Endothelial cell of umbilical vein (primary cell): ENCODE measurements at regions not wholly inside any gene's neighbourhood (a gene's known extent, or its start where the extent isn't known, plus 50 kb on each side); places are given as distances from the start of the nearest gene placed in this dataset.

Experiments
- BruUV-seq: library from RNA; stranded (reverse); fragments of 400-500 nt; replicated peaks from 2 replicates; lab custom pipeline; 2021; lab: Mats Ljungman, UMichigan
- CTCF ChIA-PET: fragments of 300-600, 350-600 bp; sonication (Branson Sonifier 250); formaldehyde crosslinking; loops from one replicate; lab custom pipeline; 2021; ENCODE audit warnings: antibody characterized with exemption, inconsistent platforms; lab: Charles Lee
- POLR2A ChIA-PET: fragments of 300-600, 350-600 bp; sonication (Branson Sonifier 250); formaldehyde crosslinking; loops from one replicate; lab custom pipeline; 2021; ENCODE audit warnings: antibody characterized with exemption, inconsistent platforms; lab: Charles Lee
- DNase-seq: peaks from one replicate; pipeline ENCODE4 v3.0.0-alpha.2; 2011; ENCODE audit warnings: low read depth, low spot score
- FAIRE-seq: peaks from 2 replicates; lab custom pipeline; 2011; peaks lifted over from hg19 to GRCh38; lab: Jason Lieb, UNC
- H2AFZ ChIP-seq: 2 replicates; pipeline ENCODE4 v1.6.0; 2012; ENCODE audit warnings: low read depth, low read length, control low read depth, inconsistent platforms
- H3K27ac ChIP-seq: 2 replicates; pipeline ENCODE4 v1.5.1; 2011; ENCODE audit warnings: low read depth, mild to moderate bottlenecking, control low read depth, low read length, moderate library complexity; ENCODE audit not compliant: insufficient read depth
- H3K27me3 ChIP-seq, 2 experiments: 2 replicates each; pipeline versions ENCODE4 v1.6.0 to v1.6.1; 2011; ENCODE audit warnings: low read length in 2 of 2, mixed read lengths in 1 of 2; ENCODE audit not compliant: control insufficient read depth in 2 of 2, insufficient read depth in 2 of 2
- H3K36me3 ChIP-seq, 2 experiments: 2 replicates in 1 of 2; 3 replicates in 1 of 2; pipeline ENCODE4 v1.5.1; 2011; ENCODE audit warnings: low read length in 2 of 2, mild to moderate bottlenecking in 1 of 2, moderate library complexity in 1 of 2; ENCODE audit not compliant: control insufficient read depth in 2 of 2, insufficient read depth in 2 of 2; ENCODE audit errors: extremely low read depth in 1 of 2
- H3K4me1 ChIP-seq: 3 replicates; pipeline ENCODE4 v1.5.1; 2011; ENCODE audit warnings: mild to moderate bottlenecking, low read length; ENCODE audit not compliant: control insufficient read depth, insufficient read depth; ENCODE audit errors: extremely low read depth
- H3K4me2 ChIP-seq: 2 replicates; pipeline ENCODE4 v1.6.1; 2011; ENCODE audit warnings: low read length, control low read depth, mixed read lengths; ENCODE audit not compliant: insufficient read depth
- H3K4me3 ChIP-seq, 3 experiments: fragments of 200-600 bp in 1 of 3; sonication (generic), shearing (Covaris generic) in 1 of 3; replicated peaks in 1 of 3; 2 replicates each; pipeline ENCODE4 v1.5.1; 2011 to 2016; ENCODE audit warnings: control low read depth in 3 of 3, low read length in 3 of 3, mild to moderate bottlenecking in 2 of 3, inconsistent platforms in 1 of 3, low read depth in 1 of 3, moderate library complexity in 1 of 3; ENCODE audit not compliant: insufficient read depth in 1 of 3
- H3K79me2 ChIP-seq: 2 replicates; pipeline ENCODE4 v1.6.0; 2012; ENCODE audit warnings: low read length, inconsistent platforms; ENCODE audit not compliant: control insufficient read depth, insufficient read depth
- H3K9ac ChIP-seq: replicated peaks from 2 replicates; pipeline ENCODE3; 2011; ENCODE audit warnings: low read length, control low read depth; ENCODE audit not compliant: insufficient read depth; ENCODE audit errors: extremely low read depth
- H3K9me1 ChIP-seq: replicated peaks from 3 replicates; pipeline ENCODE4 v1.6.0; 2011; ENCODE audit warnings: mild to moderate bottlenecking, low read length; ENCODE audit not compliant: control insufficient read depth, insufficient read depth; ENCODE audit errors: extremely low read depth
- H3K9me3 ChIP-seq: replicated peaks from 2 replicates; pipeline ENCODE4 v1.5.1; 2012; ENCODE audit warnings: low read length, inconsistent platforms; ENCODE audit not compliant: control insufficient read depth, insufficient read depth
- H4K20me1 ChIP-seq: replicated peaks from 2 replicates; pipeline ENCODE3; 2011; ENCODE audit warnings: mild to moderate bottlenecking, low read length; ENCODE audit not compliant: control insufficient read depth, insufficient read depth; ENCODE audit errors: extremely low read depth
- CTCF ChIP-seq, 2 donors: IDR thresholded peaks; 1 replicate in 1 of 2; 2 replicates in 1 of 2; pipeline ENCODE4 v1.5.1; 2011; ENCODE audit warnings: low read length in 2 of 2, mild to moderate bottlenecking in 2 of 2, moderate library complexity in 2 of 2, control low read depth in 1 of 2, inconsistent platforms in 1 of 2, low read depth in 1 of 2; ENCODE audit not compliant: insufficient read depth in 1 of 2; ENCODE audit errors: extremely low read depth in 1 of 2
- EZH2 ChIP-seq: IDR thresholded peaks from 2 replicates; pipeline ENCODE4 v1.6.1; 2012; ENCODE audit warnings: borderline replicate concordance, low read depth, mild to moderate bottlenecking, moderate library complexity, low read length, inconsistent platforms; ENCODE audit not compliant: severe bottlenecking
- FOS ChIP-seq: IDR thresholded peaks from 2 replicates; pipeline ENCODE4 v1.6.1; 2011; ENCODE audit warnings: mild to moderate bottlenecking, low read length, moderate library complexity, borderline replicate concordance; ENCODE audit not compliant: insufficient read depth
- GATA2 ChIP-seq: IDR thresholded peaks from 2 replicates; pipeline ENCODE4 v1.7.0; 2011; ENCODE audit warnings: low read depth, mild to moderate bottlenecking, moderate library complexity, mixed read lengths, low read length; ENCODE audit not compliant: insufficient read length, insufficient read depth
- JUN ChIP-seq: IDR thresholded peaks from 2 replicates; pipeline ENCODE4 v1.6.1; 2011; ENCODE audit warnings: borderline replicate concordance, low read depth; ENCODE audit not compliant: insufficient read length, insufficient read depth
- MYC ChIP-seq: IDR thresholded peaks from one replicate; pipeline ENCODE4 v1.6.1; 2011; ENCODE audit warnings: mild to moderate bottlenecking, low read depth, low read length
- POLR2A ChIP-seq: IDR thresholded peaks from 2 replicates; pipeline ENCODE4 v1.6.1; 2012; ENCODE audit warnings: low read depth, mild to moderate bottlenecking, control low read depth, low read length
- POLR2AphosphoS5 ChIP-seq: IDR thresholded peaks from 2 replicates; pipeline ENCODE4 v1.6.1; 2012; ENCODE audit warnings: low read depth, mild to moderate bottlenecking, control low read depth, low read length, moderate library complexity; ENCODE audit not compliant: insufficient read depth
- dilution Hi-C: fragments of 300-500 bp; cut with MboI; formaldehyde crosslinking; loops from one replicate; pipeline ENCODE4 v1.15.0; 2019; ENCODE audit warnings: low sequenced_read_pairs; ENCODE audit not compliant: extremely low pct_ligation_motif_present
- intact Hi-C: fragments of 100-400 bp; cut with micrococcal nuclease; formaldehyde crosslinking; loops from one replicate; pipeline ENCODE4 v1.10.0; 2022
- TF ChIP-seq, protein P1 (sequence below): IDR thresholded peaks from 2 replicates; pipeline ENCODE4 v1.6.1; 2011; ENCODE audit not compliant: insufficient read depth, insufficient read length

GRCh38 chr5:66324357-66324756 is 180.3 kb downstream of the SREK1 start:
- H3K79me2 ChIP-seq, result no peaks in the 10 kb centered on the region
- no peaks in the 10 kb centered on the region for H3K36me3 ChIP-seq
- DNase-seq (no peak), FAIRE-seq (no peak)
- peaks cover 0 to 2% of the 10 kb centered on the region in 2 experiments for H3K27me3 ChIP-seq
- H2AFZ ChIP-seq, result no peak overlapping the region
- no peak overlapping the region for H3K4me3 ChIP-seq
- CTCF ChIA-PET, result interaction anchor here (1.6 to 4.2 kb wide), 3 partner anchors 9 to 18 kb away, joined by 7 to 27 read pairs (median 9); no protein-coding TSS in a partner anchor
- no peaks in the 10 kb centered on the region for H4K20me1 ChIP-seq
- BruUV-seq, result no TSS peak
- POLR2A ChIA-PET, result no interaction called here
- H3K9ac ChIP-seq, result no peak overlapping the region
- TF ChIP-seq MYC (no peak), EZH2 (no peak), FOS (no peak), POLR2A (no peak), GATA2 (no peak), POLR2AphosphoS5 (no peak), CTCF (IDR thresholded peaks at IDR 0.05; ENCODE audit: extremely low read depth in 1 of 2, insufficient read depth in 1 of 2, low read depth in 1 of 2, low read length in 2 of 2) (no peak), JUN (no peak)
- TF ChIP-seq, protein P1, sequence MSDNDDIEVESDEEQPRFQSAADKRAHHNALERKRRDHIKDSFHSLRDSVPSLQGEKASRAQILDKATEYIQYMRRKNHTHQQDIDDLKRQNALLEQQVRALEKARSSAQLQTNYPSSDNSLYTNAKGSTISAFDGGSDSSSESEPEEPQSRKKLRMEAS, result no peak
- intact Hi-C loops, result no loop called here
- H3K27ac ChIP-seq, result no peak overlapping the region
- H3K4me2 ChIP-seq, result no peak overlapping the region
- dilution Hi-C loops, result no loop called here
- no peaks in the 10 kb centered on the region for H3K4me1 ChIP-seq
- no peaks in the 10 kb centered on the region for H3K9me3 ChIP-seq
- H3K9me1 ChIP-seq, result no peaks in the 10 kb centered on the region
